ENCODE measurements at regions not wholly inside any gene's neighbourhood (a gene's known extent, or its start where the extent isn't known, plus 50 kb on each side); places are given as distances from the start of the nearest gene placed in this dataset.

- Histone ChIP-seq H3K27me3 (replicated peaks; ENCODE audit: control insufficient read depth, insufficient read depth, low read length) (no peaks in the 10 kb centered on the region), H3K36me3 (ENCODE audit: control insufficient read depth, insufficient read depth, low read length) (no peaks in the 10 kb centered on the region), H3K4me3 (replicated peaks; ENCODE audit: low read depth, low read length) (no peak overlapping the region)
- TF ChIP-seq CTCF (IDR thresholded peaks at IDR 0.05; ENCODE audit: insufficient read depth, low read length, poor library complexity, severe bottlenecking): no peak
- DNase-seq (ENCODE audit: extremely low read depth, insufficient read length): no peak
These were observed 1295.1 kb upstream of the PCDH20 start for GRCh38 chr13:62710787-62711186.

- TF ChIP-seq CTCF (IDR thresholded peaks at IDR 0.05; ENCODE audit: insufficient read depth, low read length, poor library complexity, severe bottlenecking): no peak
- Histone ChIP-seq H3K27me3 (replicated peaks; ENCODE audit: control insufficient read depth, insufficient read depth, low read length) (no peaks in the 10 kb centered on the region), H3K36me3 (ENCODE audit: control insufficient read depth, insufficient read depth, low read length) (no peaks in the 10 kb centered on the region), H3K4me3 (replicated peaks; ENCODE audit: low read depth, low read length) (no peak overlapping the region)
- no peak for DNase-seq (ENCODE audit: extremely low read depth, insufficient read length)
These were observed 1290.4 kb upstream of the PCDH20 start for GRCh38 chr13:62706048-62706447.

GRCh38 chr13:62704875-62705274 lies 1289.2 kb upstream of the PCDH20 start:
- no peaks in the 10 kb centered on the region for H3K36me3 ChIP-seq (ENCODE audit: control insufficient read depth, insufficient read depth, low read length)
- H3K27me3 ChIP-seq (replicated peaks; ENCODE audit: control insufficient read depth, insufficient read depth, low read length): no peaks in the 10 kb centered on the region
- DNase-seq (ENCODE audit: extremely low read depth, insufficient read length): no peak
- TF ChIP-seq CTCF (IDR thresholded peaks at IDR 0.05; ENCODE audit: insufficient read depth, low read length, poor library complexity, severe bottlenecking): no peak
- no peak overlapping the region for H3K4me3 ChIP-seq (replicated peaks; ENCODE audit: low read depth, low read length)

GRCh38 chr13:62702502-62702901 lies 1286.9 kb upstream of the PCDH20 start:
- no peaks in the 10 kb centered on the region for H3K36me3 ChIP-seq (ENCODE audit: control insufficient read depth, insufficient read depth, low read length)
- H3K4me3 ChIP-seq (replicated peaks; ENCODE audit: low read depth, low read length): no peak overlapping the region
- H3K27me3 ChIP-seq (replicated peaks; ENCODE audit: control insufficient read depth, insufficient read depth, low read length): no peaks in the 10 kb centered on the region
- no peak for DNase-seq (ENCODE audit: extremely low read depth, insufficient read length)
- no peak for TF ChIP-seq CTCF (IDR thresholded peaks at IDR 0.05; ENCODE audit: insufficient read depth, low read length, poor library complexity, severe bottlenecking)

- H3K27me3 ChIP-seq (replicated peaks; ENCODE audit: control insufficient read depth, insufficient read depth, low read length): no peaks in the 10 kb centered on the region
- DNase-seq (ENCODE audit: extremely low read depth, insufficient read length): no peak
- no peak for TF ChIP-seq CTCF (IDR thresholded peaks at IDR 0.05; ENCODE audit: insufficient read depth, low read length, poor library complexity, severe bottlenecking)
- H3K36me3 ChIP-seq (ENCODE audit: control insufficient read depth, insufficient read depth, low read length): no peaks in the 10 kb centered on the region
- no peak overlapping the region for H3K4me3 ChIP-seq (replicated peaks; ENCODE audit: low read depth, low read length)
These were observed 1282.1 kb upstream of the PCDH20 start for GRCh38 chr13:62697701-62698100.

GRCh38 chr13:62696490-62696889 lies 1280.8 kb upstream of the PCDH20 start:
- Histone ChIP-seq H3K4me3 (replicated peaks; ENCODE audit: low read depth, low read length) (no peak overlapping the region), H3K36me3 (ENCODE audit: control insufficient read depth, insufficient read depth, low read length) (no peaks in the 10 kb centered on the region), H3K27me3 (replicated peaks; ENCODE audit: control insufficient read depth, insufficient read depth, low read length) (no peaks in the 10 kb centered on the region)
- TF ChIP-seq CTCF (IDR thresholded peaks at IDR 0.05; ENCODE audit: insufficient read depth, low read length, poor library complexity, severe bottlenecking): no peak
- no peak for DNase-seq (ENCODE audit: extremely low read depth, insufficient read length)
